Endothelial cell (in vitro differentiated cells): ENCODE measurements at regions not wholly inside any gene's neighbourhood (a gene's known extent, or its start where the extent isn't known, plus 50 kb on each side); places are given as distances from the start of the nearest gene placed in this dataset.

Experiments used
- DNase-seq: peaks from one replicate; pipeline ENCODE4 v3.0.0; 2021; ENCODE audit warnings: low spot score
- H3K27ac Mint-ChIP-seq: one replicate; pipeline ENCODE4 v1.8.0; 2021; ENCODE audit warnings: mixed read lengths, inconsistent platforms; ENCODE audit not compliant: unreplicated experiment
- H3K27me3 Mint-ChIP-seq: one replicate; pipeline ENCODE4 v1.8.0; 2021; ENCODE audit warnings: mild to moderate bottlenecking, moderate library complexity, mixed read lengths, inconsistent platforms; ENCODE audit not compliant: unreplicated experiment
- H3K36me3 Mint-ChIP-seq: one replicate; pipeline ENCODE4 v1.8.0; 2021; ENCODE audit warnings: mild to moderate bottlenecking, low read depth, mixed read lengths, inconsistent platforms; ENCODE audit not compliant: unreplicated experiment
- H3K4me1 Mint-ChIP-seq: one replicate; pipeline ENCODE4 v1.8.0; 2021; ENCODE audit warnings: mild to moderate bottlenecking, mixed read lengths, inconsistent platforms; ENCODE audit not compliant: unreplicated experiment
- H3K4me3 Mint-ChIP-seq: one replicate; pipeline ENCODE4 v1.8.0; 2021; ENCODE audit warnings: mild to moderate bottlenecking, mixed read lengths, inconsistent platforms; ENCODE audit not compliant: unreplicated experiment
- H3K9me3 Mint-ChIP-seq: one replicate; pipeline ENCODE4 v1.8.0; 2021; ENCODE audit warnings: mixed read lengths, inconsistent platforms; ENCODE audit not compliant: unreplicated experiment
- TF ChIP-seq, protein P1 (sequence below): fragments of 200-600 bp; sonication (generic); IDR thresholded peaks from one replicate; pipeline ENCODE4 v1.5.0; 2021; ENCODE audit warnings: antibody characterized with exemption; ENCODE audit not compliant: unreplicated experiment

DNA sequence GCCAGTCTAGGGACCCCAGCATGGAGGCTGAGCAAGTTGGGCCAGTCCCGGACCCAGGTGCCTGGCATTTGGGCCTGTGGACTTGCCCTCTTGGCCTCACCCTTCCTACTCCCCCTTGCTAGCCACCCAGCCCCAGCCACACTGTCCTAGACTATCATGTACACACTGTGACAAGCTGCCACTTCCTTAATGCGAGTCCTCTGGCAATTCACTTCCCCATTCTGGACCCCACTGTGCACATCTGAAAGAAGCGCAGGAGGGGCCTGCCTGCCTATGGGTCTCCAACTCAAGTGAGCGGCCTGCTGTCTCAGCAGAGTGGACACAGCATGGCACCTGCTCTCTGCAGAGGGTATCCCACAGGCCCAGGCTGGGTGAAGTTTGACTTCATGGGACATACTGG lies 68.5 kb upstream of the LMO1 start:
- Mint-ChIP-seq H3K27me3 (peaks cover 3% of the 10 kb centered on the region), H3K4me1 (no peaks in the 10 kb centered on the region), H3K36me3 (no peaks in the 10 kb centered on the region), H3K4me3 (no peak overlapping the region), H3K9me3 (no peaks in the 10 kb centered on the region), H3K27ac (no peak overlapping the region)
- TF ChIP-seq, protein P1, sequence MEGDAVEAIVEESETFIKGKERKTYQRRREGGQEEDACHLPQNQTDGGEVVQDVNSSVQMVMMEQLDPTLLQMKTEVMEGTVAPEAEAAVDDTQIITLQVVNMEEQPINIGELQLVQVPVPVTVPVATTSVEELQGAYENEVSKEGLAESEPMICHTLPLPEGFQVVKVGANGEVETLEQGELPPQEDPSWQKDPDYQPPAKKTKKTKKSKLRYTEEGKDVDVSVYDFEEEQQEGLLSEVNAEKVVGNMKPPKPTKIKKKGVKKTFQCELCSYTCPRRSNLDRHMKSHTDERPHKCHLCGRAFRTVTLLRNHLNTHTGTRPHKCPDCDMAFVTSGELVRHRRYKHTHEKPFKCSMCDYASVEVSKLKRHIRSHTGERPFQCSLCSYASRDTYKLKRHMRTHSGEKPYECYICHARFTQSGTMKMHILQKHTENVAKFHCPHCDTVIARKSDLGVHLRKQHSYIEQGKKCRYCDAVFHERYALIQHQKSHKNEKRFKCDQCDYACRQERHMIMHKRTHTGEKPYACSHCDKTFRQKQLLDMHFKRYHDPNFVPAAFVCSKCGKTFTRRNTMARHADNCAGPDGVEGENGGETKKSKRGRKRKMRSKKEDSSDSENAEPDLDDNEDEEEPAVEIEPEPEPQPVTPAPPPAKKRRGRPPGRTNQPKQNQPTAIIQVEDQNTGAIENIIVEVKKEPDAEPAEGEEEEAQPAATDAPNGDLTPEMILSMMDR: no peak
- DNase-seq: no peak

DNA sequence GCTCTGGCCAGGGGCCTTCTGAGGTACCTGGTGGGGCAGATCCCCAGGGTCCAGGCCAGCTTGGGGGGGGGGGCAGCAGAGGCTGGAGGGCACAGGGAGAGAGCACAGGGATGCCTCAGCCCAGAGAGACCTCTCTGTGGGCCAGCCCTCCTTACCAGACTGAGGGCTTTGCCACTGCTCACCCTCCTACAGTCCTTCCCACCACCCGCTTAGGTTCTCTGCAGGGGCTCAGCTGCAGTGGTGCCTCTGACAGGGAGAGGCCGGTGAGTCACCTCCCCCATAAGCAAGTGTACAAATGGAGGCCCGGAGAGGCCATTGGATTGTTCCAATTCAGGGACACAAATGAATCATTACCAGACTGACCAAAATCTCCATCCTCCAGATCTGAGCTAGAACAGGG lies 68.1 kb upstream of the LMO1 start:
- TF ChIP-seq, protein P1: no peak
- no peak for DNase-seq
- H3K36me3 Mint-ChIP-seq: no peaks in the 10 kb centered on the region
- no peak overlapping the region for H3K27ac Mint-ChIP-seq
- peaks cover 3% of the 10 kb centered on the region for H3K27me3 Mint-ChIP-seq
- no peaks in the 10 kb centered on the region for H3K4me1 Mint-ChIP-seq
- H3K9me3 Mint-ChIP-seq: no peaks in the 10 kb centered on the region
- no peak overlapping the region for H3K4me3 Mint-ChIP-seq

DNA sequence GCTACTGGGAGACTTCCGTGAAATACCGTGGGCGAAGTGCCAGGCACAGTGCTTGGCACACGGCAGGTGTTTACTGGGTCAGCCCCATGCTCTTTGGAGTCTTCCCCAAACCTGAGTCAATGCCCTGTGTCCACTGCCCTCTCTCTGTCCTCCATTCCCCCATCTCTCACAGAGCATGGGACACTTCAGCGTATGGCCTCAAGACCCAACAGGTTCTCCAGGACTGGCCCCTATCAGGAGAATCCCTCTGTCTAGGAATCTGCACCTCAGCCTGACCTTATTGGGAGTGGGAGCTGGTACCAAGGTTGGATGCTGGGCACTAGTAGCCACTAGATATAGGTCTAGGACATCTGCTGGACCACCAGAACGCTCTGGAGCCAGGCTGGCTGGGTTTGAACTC lies 67.2 kb upstream of the LMO1 start:
- TF ChIP-seq, protein P1: no peak
- H3K9me3 Mint-ChIP-seq: no peaks in the 10 kb centered on the region
- no peak overlapping the region for H3K27ac Mint-ChIP-seq
- H3K36me3 Mint-ChIP-seq: no peaks in the 10 kb centered on the region
- DNase-seq: no peak
- H3K27me3 Mint-ChIP-seq: peaks cover 6% of the 10 kb centered on the region
- no peaks in the 10 kb centered on the region for H3K4me1 Mint-ChIP-seq
- H3K4me3 Mint-ChIP-seq: no peak overlapping the region

DNA sequence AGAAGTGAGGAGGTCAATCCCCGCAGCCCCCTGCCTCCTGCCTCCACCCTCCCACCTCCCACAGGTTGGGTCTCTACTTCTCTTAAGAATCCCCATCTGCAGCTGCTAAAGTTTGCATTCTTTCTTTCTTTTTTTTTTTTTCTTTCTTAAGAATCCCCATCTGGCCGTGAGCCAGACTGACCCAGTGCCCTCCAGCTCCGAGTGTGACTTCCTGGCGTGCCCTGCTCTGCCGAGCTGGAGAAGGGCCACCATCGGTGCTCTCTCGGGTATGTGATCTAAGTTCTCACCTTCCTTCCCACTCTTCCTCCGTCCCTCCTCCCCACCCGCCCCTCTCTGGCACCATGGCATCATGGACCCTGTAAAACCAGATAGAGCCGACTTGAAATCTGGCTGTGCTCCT lies 66.7 kb upstream of the LMO1 start:
- Mint-ChIP-seq H3K27ac (no peak overlapping the region), H3K4me3 (no peak overlapping the region), H3K27me3 (peaks cover 4% of the 10 kb centered on the region), H3K9me3 (no peaks in the 10 kb centered on the region), H3K36me3 (no peaks in the 10 kb centered on the region), H3K4me1 (no peaks in the 10 kb centered on the region)
- TF ChIP-seq, protein P1: no peak
- DNase-seq: no peak

DNA sequence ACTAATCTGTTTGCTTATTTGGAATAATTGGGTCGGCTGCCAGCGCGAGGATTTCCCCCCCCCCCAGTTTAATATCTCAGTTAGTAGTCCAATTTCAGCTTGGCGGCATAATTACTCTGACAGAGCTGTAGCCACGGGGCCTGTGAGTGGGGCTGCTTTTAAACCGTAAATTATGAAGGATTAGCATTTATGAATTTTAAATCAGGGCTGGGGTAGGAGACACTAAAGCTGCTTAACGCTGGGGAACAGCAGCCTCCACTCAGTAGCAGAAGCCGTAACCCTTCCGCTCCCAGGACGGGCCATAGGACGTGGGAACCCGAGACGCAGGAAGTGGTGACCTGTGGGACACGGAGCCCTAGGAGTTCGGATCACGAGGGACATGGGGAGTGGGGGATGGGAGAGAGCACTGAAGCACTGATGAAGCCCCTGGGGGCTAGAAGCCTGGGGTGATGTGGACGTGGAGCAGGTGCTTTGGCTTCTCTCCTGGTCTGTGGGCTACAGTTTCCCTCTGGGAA lies 66.2 kb upstream of the LMO1 start:
- TF ChIP-seq, protein P1: no peak
- H3K4me1 Mint-ChIP-seq: no peaks in the 10 kb centered on the region
- no peak overlapping the region for H3K4me3 Mint-ChIP-seq
- H3K36me3 Mint-ChIP-seq: no peaks in the 10 kb centered on the region
- no peaks in the 10 kb centered on the region for H3K9me3 Mint-ChIP-seq
- H3K27ac Mint-ChIP-seq: no peak overlapping the region
- H3K27me3 Mint-ChIP-seq: peaks cover 3% of the 10 kb centered on the region
- DNase-seq: no peak
